PC-9 (cell line): ENCODE measurements at regions not wholly inside any gene's neighbourhood (a gene's known extent, or its start where the extent isn't known, plus 50 kb on each side); places are given as distances from the start of the nearest gene placed in this dataset.

ENCODE experiments used
- BruUV-seq: library from RNA; stranded (reverse); fragments of 400-500 nt; replicated peaks from 2 replicates; lab custom pipeline; 2021; lab: Mats Ljungman, UMichigan
- CTCF ChIA-PET: fragments of 300-600 bp; sonication (Branson Sonifier 250); formaldehyde crosslinking; loops from one replicate; lab custom pipeline; 2022; ENCODE audit warnings: antibody characterized with exemption; lab: Charles Lee
- POLR2A ChIA-PET: fragments of 300-600 bp; sonication (Branson Sonifier 250); formaldehyde crosslinking; loops from one replicate; lab custom pipeline; 2022; ENCODE audit warnings: antibody characterized with exemption; ENCODE audit not compliant: unreplicated experiment; lab: Charles Lee
- DNase-seq, 2 experiments: peaks; one replicate each; pipeline versions ENCODE4 v3.0.0 to v3.0.0-alpha.2; 2015 to 2022; ENCODE audit warnings: mixed read lengths in 1 of 2
- H2AFZ ChIP-seq: fragments of 200-600 bp; sonication (generic); 2 replicates; pipeline ENCODE4 v1.8.1; 2017; ENCODE audit warnings: antibody characterized with exemption
- H3F3A ChIP-seq: fragments of 200-600 bp; sonication (generic); 2 replicates; pipeline ENCODE4 v1.8.1; 2017; ENCODE audit warnings: antibody characterized with exemption, mild to moderate bottlenecking, low read depth; ENCODE audit not compliant: insufficient read depth
- H3K27ac ChIP-seq: fragments of 200-600 bp; sonication (generic); 2 replicates; pipeline ENCODE4 v1.6.1; 2016; ENCODE audit warnings: mixed run types
- H3K27me3 ChIP-seq: fragments of 200-600 bp; sonication (generic); 2 replicates; pipeline ENCODE4 v1.6.1; 2016; ENCODE audit warnings: low read depth, mixed run types; ENCODE audit not compliant: insufficient read depth
- H3K36me3 ChIP-seq: fragments of 200-600 bp; sonication (generic); 2 replicates; pipeline ENCODE4 v1.6.1; 2016; ENCODE audit warnings: low read depth, mixed run types
- H3K4me1 ChIP-seq: fragments of 200-600 bp; sonication (generic); replicated peaks from 2 replicates; pipeline ENCODE4 v1.6.1; 2016; ENCODE audit warnings: mixed run types; ENCODE audit not compliant: insufficient read depth
- H3K4me2 ChIP-seq: fragments of 200-600 bp; sonication (generic); 2 replicates; pipeline ENCODE4 v1.6.1; 2017; ENCODE audit warnings: mixed run types
- H3K4me3 ChIP-seq: fragments of 200-600 bp; sonication (generic); 2 replicates; pipeline ENCODE4 v1.6.1; 2016; ENCODE audit warnings: mixed run types
- H3K79me2 ChIP-seq: fragments of 200-600 bp; sonication (generic); 2 replicates; pipeline ENCODE4 v1.6.1; 2017; ENCODE audit warnings: low read depth, mixed run types
- H3K9me2 ChIP-seq: fragments of 200-600 bp; sonication (generic); 2 replicates; pipeline ENCODE4 v1.8.1; 2017; ENCODE audit warnings: mild to moderate bottlenecking; ENCODE audit not compliant: insufficient read depth
- H3K9me3 ChIP-seq: fragments of 200-600 bp; sonication (generic); 2 replicates; pipeline ENCODE4 v1.8.1; 2016; ENCODE audit warnings: low read depth; ENCODE audit not compliant: insufficient read depth
- H4K20me1 ChIP-seq: fragments of 200-600 bp; sonication (generic); 2 replicates; pipeline ENCODE4 v1.8.1; 2017; ENCODE audit not compliant: insufficient read depth
- CTCF ChIP-seq: fragments of 200-600 bp; sonication (generic); conservative IDR thresholded peaks from 2 replicates; pipeline ENCODE4 v1.6.1; 2017; ENCODE audit warnings: mixed run types, antibody characterized with exemption, mild to moderate bottlenecking, moderate library complexity
- EZH2 ChIP-seq: fragments of 200-600 bp; sonication (generic); IDR thresholded peaks from 2 replicates; pipeline ENCODE4 v1.8.0; 2017; ENCODE audit warnings: antibody characterized with exemption, low read depth
- intact Hi-C: fragments of 100-400 bp; cut with micrococcal nuclease; formaldehyde crosslinking; loops from one replicate; pipeline ENCODE4 v1.10.0; 2022; ENCODE audit not compliant: unreplicated experiment

GRCh38 chr5:88401686-88402085 lies 133.0 kb upstream of the TMEM161B start:
- Histone ChIP-seq H3K9me2 (0 out of 2 replicates have a peak, but pooled peaks cover 5% of the 10 kb centered on the region), H3F3A (no peaks in the 10 kb centered on the region), H3K4me3 (no peak overlapping the region), H2AFZ (no peak overlapping the region), H3K27ac (no peak overlapping the region), H3K79me2 (no peaks in the 10 kb centered on the region), H3K4me1 (no peaks in the 10 kb centered on the region), H3K36me3 (no peaks in the 10 kb centered on the region), H3K27me3 (no peaks in the 10 kb centered on the region), H3K9me3 (no peaks in the 10 kb centered on the region), H4K20me1 (no peaks in the 10 kb centered on the region), H3K4me2 (no peak overlapping the region)
- ChIA-PET POLR2A (no interaction called here), CTCF (no interaction called here)
- no TSS peak for BruUV-seq
- no peak for TF ChIP-seq EZH2
- no peak for TF ChIP-seq CTCF
- intact Hi-C loops, result no loop called here
- no peak for DNase-seq

- Histone ChIP-seq H3K79me2 (no peaks in the 10 kb centered on the region), H3F3A (no peaks in the 10 kb centered on the region), H2AFZ (no peak overlapping the region), H3K27ac (no peak overlapping the region), H3K4me2 (no peak overlapping the region), H3K4me3 (no peak overlapping the region), H3K4me1 (no peaks in the 10 kb centered on the region), H3K27me3 (no peaks in the 10 kb centered on the region), H3K36me3 (no peaks in the 10 kb centered on the region), H4K20me1 (no peaks in the 10 kb centered on the region), H3K9me3 (no peaks in the 10 kb centered on the region), H3K9me2 (0 out of 2 replicates have a peak, but pooled peaks cover 5% of the 10 kb centered on the region)
- TF ChIP-seq EZH2 (no peak), CTCF (no peak)
- BruUV-seq, result no TSS peak
- intact Hi-C loops, result no loop called here
- POLR2A ChIA-PET, result no interaction called here
- no peak for DNase-seq
- CTCF ChIA-PET, result no interaction called here
Measured at GRCh38 chr5:88401228-88401627, 132.6 kb upstream of the TMEM161B start.

- H3K4me1 ChIP-seq, result no peaks in the 10 kb centered on the region
- no peak for TF ChIP-seq CTCF
- TF ChIP-seq EZH2, result no peak
Measured at GRCh38 chr5:88399561-88399960, 130.9 kb upstream of the TMEM161B start.

More at GRCh38 chr5:88399561-88399960, 130.9 kb upstream of the TMEM161B start:
- CTCF ChIA-PET, result no interaction called here
- Histone ChIP-seq H3K27ac (no peak overlapping the region), H3K9me2 (0 out of 2 replicates have a peak, but pooled peaks cover 5% of the 10 kb centered on the region), H3F3A (no peaks in the 10 kb centered on the region), H3K4me2 (no peak overlapping the region), H3K27me3 (no peaks in the 10 kb centered on the region), H3K4me3 (no peak overlapping the region), H2AFZ (no peak overlapping the region), H3K36me3 (no peaks in the 10 kb centered on the region), H3K79me2 (no peaks in the 10 kb centered on the region), H4K20me1 (no peaks in the 10 kb centered on the region), H3K9me3 (no peaks in the 10 kb centered on the region)
- DNase-seq, result no peak
- POLR2A ChIA-PET, result no interaction called here
- no TSS peak for BruUV-seq
- intact Hi-C loops, result no loop called here
